GM19023 (cell line): ENCODE measurements at regions not wholly inside any gene's neighbourhood (a gene's known extent, or its start where the extent isn't known, plus 50 kb on each side); places are given as distances from the start of the nearest gene placed in this dataset.

Source experiments
- ATAC-seq: cut with Tn5 transposase; IDR thresholded peaks from one replicate; pipeline ENCODE4 v1.9.1; 2021; ENCODE audit warnings: mild to moderate bottlenecking, moderate library complexity; ENCODE audit not compliant: unreplicated experiment

- ATAC-seq = no peak
Measured at GRCh38 chr3:157639756-157640426, 136.7 kb upstream of the VEPH1 start.

- no peak for ATAC-seq
Measured at GRCh38 chr3:157637866-157638265, 134.7 kb upstream of the VEPH1 start.

GRCh38 chr3:157633241-157633640 lies 130.0 kb upstream of the VEPH1 start:
- no peak for ATAC-seq

GRCh38 chr3:157632075-157632474 lies 128.9 kb upstream of the VEPH1 start:
- no peak for ATAC-seq

GRCh38 chr3:157631478-157631877 lies 128.3 kb upstream of the VEPH1 start:
- no peak for ATAC-seq

GRCh38 chr3:157626817-157627216 lies 123.6 kb upstream of the VEPH1 start:
- no peak for ATAC-seq

GRCh38 chr3:157624801-157625200 lies 121.6 kb upstream of the VEPH1 start:
- no peak for ATAC-seq

GRCh38 chr3:157618886-157619285 lies 115.7 kb upstream of the VEPH1 start:
- no peak for ATAC-seq

GRCh38 chr3:157618075-157618760 lies 115.0 kb upstream of the VEPH1 start:
- peak; percentile 76 for ATAC-seq

GRCh38 chr3:157614896-157615295 lies 111.7 kb upstream of the VEPH1 start:
- ATAC-seq = no peak

- ATAC-seq = no peak
Measured at GRCh38 chr3:157611536-157612076, 108.4 kb upstream of the VEPH1 start.

GRCh38 chr3:157610876-157611535 lies 107.8 kb upstream of the VEPH1 start:
- ATAC-seq = no peak

- ATAC-seq = no peak
Measured at GRCh38 chr3:157607826-157608405, 104.7 kb upstream of the VEPH1 start.

- no peak for ATAC-seq
Measured at GRCh38 chr3:157606852-157607197, 103.6 kb upstream of the VEPH1 start.

- peak; percentile 87 for ATAC-seq
Measured at GRCh38 chr3:157606011-157606851, 103.0 kb upstream of the VEPH1 start.

- no peak for ATAC-seq
Measured at GRCh38 chr3:157605356-157605755, 102.1 kb upstream of the VEPH1 start.

- no peak for ATAC-seq
Measured at GRCh38 chr3:157602424-157602823, 99.2 kb upstream of the VEPH1 start.

- no peak for ATAC-seq
Measured at GRCh38 chr3:157595259-157595658, 92.0 kb upstream of the VEPH1 start.

- ATAC-seq = no peak
Measured at GRCh38 chr3:157594413-157594812, 91.2 kb upstream of the VEPH1 start.

- ATAC-seq = no peak
Measured at GRCh38 chr3:157592769-157593168, 89.6 kb upstream of the VEPH1 start.

GRCh38 chr3:157590273-157590672 lies 87.1 kb upstream of the VEPH1 start:
- no peak for ATAC-seq
